CD4-positive, alpha-beta T cell treated with Interleukin-15 for 1 hour (primary cell): ENCODE measurements at regions not wholly inside any gene's neighbourhood (a gene's known extent, or its start where the extent isn't known, plus 50 kb on each side); places are given as distances from the start of the nearest gene placed in this dataset.
"Not testable (repeated sequence)": the region's sequence is repeated elsewhere in the genome, so short reads cannot be mapped to it uniquely, and the experiment has no call there.

Experiments used
- DNase-seq: peaks from one replicate; pipeline ENCODE4 v3.0.0-alpha.2; 2020

DNA sequence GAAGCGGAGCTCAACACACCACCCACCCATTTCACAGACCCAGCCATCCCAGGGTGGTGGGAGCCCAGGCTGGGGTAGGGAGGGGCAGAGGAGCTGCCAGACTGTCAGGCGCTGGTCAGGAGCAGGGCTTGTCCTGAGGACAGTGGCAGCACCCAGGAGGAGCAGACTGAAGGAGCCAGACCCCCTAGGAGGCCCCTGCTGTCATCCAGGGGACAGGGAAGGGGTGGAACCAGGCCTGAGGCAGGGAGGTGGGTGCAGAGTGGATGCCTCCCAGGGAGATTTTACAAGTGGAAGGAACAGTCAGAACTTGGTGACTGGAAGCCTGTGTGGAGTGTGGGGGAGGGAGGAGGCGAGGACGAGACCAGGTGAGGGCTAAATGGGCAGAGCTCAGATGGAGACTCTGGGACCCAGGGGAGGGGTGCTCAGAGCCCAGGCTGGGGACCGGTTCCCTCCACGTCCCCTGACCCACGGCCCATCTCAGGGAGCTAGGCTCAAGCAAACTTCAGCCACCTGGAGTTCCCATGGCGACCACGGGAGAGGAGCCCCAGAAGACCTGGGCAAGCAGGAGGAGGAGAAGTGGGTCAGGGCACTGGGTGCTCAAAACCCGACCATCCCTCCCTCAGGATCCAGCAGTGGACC, 215.4 kb downstream of the TBC1D2B start:
- DNase-seq, result not testable (repeated sequence)

DNA sequence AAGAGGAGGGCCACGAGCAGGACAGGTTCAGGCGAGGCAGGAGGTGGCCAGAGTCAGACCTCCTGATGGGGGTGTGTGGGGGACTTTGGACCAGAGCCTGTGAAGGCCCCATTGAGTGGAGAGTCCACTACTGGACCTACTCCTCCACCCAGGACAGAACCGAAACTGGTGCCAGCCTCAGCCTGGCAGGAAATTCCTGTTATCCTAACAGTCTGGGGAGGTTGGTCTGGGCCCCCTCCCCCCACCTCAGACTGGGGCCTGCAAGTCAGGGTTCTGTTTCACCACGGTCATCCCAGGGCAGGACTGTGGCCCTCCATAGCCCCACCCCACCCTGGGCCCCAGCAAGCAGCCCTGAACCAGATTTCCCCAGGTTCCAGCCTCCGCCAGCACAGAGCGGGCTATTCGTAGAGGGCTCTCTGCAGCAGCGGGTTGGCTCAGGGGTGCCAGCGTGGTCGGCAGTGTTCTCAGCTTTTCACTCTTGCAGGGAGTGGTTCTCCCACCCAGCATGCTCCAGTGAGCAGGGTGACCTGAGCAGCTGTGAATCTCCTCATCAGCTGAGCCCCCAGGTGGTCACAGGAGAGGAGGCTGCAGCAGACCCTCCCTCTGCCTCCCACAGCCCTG, 217.3 kb downstream of the TBC1D2B start:
- no peak for DNase-seq

DNA sequence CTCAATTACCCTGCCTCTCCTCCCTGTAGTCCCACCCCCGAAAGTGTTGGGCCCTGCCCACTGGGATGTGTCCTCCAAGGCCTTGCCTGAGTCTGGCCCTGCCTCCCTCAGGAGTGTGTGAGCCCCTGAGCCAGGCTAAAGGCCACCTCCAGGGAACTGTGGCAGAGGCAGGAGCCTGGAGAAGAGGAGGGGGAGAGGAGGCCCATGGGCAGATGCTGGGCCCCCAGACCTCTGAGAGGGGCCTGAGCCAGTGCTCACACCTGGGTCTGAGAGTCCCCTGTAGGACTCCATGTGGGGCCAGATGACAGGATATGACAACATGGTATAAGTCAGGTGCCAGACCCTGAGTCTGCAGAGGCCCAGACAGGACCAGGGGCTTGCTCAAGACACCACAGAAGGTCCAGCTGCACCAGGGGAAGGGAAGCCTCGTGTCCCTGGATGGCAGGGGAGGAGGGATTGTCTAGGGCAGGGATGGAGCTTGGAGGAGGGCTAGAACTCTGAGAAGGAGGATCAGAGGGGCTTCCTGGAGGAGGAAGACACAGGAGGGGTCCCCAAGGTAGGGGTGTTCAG, 217.9 kb downstream of the TBC1D2B start:
- DNase-seq, result no peak

DNA sequence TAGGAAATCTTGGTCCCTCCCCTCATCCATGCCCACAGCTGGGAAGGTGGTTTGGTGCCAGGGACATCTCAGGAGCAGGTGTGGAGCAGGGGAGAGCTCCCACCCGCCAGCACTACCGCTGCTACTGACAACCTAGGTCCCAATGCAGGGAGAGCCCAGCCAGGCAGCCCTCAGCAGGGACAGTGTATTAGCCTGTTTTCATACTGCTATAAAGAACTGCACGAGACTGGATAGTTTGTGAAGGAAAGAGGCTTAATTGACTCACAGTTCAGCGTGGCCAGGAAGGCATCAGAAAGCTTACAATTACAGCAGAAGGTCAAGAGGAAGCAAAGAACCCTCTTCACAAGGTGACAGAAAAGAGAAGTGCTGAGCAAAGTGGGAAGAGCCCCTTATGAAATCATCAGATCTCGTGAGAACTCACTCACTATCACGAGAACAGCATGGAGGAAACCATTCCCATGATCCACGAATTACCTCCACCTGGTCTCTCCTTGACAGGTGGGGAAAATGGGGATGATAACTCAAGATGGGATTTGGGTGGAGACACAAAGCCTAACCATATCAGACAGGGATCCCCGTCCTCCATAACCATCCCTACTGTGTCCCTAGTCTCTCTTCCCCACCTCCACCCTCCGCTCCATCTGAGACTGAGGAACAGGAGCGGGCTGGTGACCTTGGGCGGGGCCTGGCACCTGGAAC, 218.6 kb downstream of the TBC1D2B start:
- DNase-seq, result no peak

DNA sequence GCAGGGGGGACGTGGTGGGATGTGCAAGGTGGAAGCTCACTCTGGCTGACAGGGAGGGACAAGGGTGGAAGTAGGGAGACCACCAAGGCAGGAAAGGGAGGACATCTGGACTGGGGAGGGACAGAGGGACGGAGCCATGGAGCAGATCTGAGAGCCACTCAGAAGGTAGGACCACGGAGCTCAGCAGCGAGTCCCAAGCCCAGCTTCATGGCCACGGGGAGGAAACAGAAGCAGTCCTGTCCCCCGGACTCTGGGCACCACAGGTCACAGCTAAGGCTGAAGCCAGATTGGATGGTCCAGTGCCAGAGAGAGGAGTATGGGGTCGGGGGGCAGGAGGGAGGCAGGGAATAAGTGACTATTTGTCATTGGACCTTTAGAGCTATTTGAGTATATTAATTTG, 220.1 kb downstream of the TBC1D2B start:
- DNase-seq, result no peak

DNA sequence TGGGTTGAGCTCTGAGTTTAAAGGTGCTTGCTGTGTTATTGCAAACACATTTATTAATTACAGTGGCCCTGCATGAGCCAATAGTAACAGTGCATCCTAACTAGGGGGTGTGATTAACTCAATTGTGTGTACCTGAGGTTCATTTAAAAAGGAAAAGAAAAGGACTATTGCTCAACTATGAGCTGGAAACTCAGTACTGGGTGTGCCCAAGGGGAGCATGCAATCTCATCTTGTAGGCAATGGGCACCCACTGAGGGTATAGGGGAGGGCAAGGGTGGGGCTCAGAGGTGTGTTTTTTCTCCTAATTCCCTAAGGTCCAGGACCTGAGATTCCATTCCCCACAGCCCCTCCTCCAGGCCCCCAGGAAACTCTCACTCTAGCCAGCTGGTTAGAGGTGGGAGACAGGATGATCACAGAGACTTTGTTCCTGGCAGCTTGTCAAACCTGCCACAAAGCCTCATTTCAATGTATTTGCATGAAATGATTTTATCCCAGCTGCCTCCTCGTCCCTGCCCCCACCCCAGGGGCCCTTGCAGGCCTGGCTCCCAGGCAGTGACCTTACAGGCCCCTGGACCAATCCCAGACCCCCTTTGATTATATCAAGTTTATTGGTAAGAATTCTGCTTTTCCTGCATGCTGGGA, 220.7 kb downstream of the TBC1D2B start:
- DNase-seq, result no peak

DNA sequence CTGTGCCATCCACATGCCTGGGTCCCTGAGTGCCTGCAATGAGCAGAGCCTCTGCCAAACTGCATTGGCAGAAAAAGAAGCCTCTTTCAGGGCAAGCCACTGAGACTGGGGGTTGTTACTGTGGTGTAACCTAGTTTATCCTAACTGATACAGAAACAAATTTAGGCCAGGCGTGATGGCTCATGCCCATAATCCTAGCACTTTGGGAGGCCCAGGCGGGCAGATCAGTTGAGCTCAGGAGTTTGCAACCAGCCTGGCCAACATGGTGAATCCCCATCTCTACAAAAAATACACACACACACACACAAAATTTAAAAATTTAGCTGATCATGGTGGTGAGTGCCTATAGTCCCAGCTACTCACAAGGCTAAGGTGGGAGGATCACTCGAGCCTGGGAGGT, 221.6 kb downstream of the TBC1D2B start:
- DNase-seq, result no peak

DNA sequence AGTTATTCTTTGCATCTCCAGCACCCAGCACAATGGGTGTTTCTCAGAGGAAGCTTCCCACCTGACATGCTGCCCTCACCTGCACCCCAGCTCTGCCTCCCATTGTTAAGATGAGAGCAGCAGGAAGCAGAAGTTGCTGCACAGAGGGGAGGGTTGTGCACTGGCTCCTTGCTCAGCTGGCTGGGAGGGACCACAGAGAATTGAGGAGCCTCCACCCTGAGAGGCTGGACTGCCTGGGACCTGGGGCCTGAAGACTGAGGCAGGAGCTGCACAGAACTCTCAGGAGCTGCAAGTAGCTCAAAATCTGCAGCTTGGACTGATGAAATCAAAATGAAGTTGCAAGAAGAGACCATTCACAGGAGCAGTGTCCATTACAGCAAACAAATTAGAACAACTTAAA, 222.3 kb upstream of the LINGO1 start:
- DNase-seq, result no peak

DNA sequence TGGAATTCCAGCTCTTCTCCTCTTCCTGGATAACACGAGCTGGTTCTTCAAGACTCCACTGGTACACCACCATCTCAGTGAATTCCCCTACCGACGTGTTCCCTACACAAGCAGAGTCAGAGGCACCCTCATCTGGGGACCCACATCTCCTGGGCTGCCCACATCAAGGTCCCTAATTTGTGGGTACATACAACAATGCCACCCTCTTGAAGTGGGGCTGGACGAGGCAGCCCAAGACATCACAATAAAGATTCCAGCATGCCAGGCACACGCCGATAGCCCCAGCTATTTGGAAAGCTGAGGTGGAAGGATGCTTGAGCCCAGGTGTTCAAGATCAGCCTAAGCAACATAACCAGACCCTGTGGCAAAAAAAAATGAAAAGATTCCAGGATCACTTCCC, 221.2 kb upstream of the LINGO1 start:
- no peak for DNase-seq

DNA sequence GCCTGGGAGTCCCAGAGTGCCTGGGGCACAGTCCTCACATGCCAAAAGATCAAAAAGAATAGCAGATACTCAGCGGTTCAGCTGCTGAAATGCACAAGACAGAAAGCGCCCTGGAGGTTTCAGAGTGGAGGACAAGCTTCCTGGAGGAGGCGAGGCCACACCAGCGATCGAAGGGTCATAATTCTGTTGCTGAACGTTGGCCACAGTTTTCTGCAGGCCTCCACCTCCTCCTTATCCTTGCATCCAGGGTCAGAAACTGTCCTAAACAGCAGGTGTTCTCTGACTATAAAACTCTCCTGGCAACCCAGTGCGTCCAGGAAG, 220.3 kb upstream of the LINGO1 start:
- no peak for DNase-seq

DNA sequence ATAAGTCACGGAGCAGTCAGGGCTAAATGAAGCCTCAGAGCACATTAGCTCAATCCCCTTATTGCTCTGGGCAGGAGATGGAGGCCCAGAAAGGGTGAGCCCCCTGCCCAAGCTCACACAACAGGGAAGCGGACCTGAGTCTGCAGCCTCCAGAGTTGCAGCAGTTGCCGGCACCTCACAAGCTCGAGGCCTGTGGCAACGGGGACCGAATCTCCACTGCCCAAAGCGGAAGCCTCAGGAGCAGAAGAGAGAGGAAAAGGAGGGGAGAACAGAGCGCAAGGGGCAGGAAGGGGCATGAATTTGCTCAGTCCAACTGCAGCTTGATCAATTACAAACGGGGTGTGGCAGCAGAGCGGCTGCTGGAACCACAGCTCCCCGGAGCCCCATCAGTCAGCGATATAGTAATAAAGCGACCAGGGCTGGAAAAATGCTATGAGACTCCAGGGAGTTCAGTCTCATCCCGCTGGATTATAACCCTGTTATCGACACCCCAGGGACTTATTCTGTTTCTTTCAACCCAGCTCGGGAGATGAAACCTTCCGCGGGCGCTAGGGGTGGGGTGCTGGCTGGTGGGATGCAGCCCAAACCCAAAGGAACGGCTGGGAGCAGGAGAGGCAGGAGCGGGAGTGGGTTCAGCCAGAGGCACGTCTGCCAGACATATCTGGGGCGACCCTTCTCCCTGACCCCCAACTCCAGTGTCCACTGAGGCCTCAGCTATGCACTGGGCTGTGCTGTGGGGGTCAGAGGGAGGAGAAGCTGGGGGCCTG, 219.7 kb upstream of the LINGO1 start:
- no peak for DNase-seq

DNA sequence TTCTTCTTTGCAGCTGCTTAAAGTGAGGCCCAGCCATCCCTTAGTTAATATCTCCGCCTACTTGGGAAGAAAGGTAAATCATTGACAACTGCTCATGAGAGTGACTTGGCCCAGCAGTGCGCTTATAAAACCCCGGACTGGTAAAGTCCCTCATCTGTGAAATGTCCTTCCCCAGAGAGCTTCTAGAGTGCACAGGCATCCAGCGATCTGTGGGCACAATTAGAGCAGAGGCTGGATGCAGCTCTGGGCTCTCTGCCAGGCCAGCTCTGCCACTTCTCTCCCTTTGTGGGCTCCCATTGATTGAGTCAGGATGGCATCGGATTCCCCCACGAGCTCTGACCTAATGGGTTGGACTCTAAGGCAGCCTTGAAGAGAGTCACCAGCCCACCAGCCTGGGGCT, 219.0 kb upstream of the LINGO1 start:
- no peak for DNase-seq

DNA sequence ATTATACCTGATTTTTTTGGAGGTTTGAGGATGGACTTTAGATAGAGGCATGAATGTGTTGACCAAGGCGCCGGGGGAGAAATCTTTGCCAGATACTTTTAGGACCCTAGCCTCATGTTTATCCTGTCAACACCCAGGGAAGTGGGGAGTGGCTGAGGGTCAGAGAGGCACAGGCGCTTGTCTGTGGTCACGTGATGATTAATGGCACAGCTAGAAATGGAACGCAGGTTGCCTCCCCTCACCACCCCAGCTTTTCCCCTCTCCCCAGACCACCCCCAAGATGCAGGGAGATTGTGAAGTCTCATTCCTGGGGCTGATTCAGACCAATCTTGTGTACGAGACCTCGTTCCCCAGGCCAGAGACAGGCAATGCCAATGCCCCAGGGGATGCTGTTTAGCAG, 218.4 kb upstream of the LINGO1 start:
- no peak for DNase-seq

DNA sequence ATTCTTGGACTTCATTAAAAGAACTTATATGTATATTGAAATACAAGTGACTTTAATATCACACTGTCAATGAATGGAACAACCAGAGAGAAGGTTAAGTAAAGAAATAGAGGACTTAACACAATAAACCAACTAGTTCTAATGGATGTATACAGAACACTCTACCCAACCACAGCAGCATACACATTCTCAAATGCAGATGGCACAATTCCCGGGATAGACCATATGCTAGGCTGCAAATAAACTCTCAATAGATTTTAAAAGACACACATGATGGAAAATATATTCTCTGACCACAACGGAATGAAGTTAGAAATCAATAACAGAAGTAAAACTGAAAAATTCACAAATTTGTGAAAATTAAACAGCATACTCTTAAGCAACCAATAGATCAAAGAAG, 214.3 kb upstream of the LINGO1 start:
- no peak for DNase-seq

DNA sequence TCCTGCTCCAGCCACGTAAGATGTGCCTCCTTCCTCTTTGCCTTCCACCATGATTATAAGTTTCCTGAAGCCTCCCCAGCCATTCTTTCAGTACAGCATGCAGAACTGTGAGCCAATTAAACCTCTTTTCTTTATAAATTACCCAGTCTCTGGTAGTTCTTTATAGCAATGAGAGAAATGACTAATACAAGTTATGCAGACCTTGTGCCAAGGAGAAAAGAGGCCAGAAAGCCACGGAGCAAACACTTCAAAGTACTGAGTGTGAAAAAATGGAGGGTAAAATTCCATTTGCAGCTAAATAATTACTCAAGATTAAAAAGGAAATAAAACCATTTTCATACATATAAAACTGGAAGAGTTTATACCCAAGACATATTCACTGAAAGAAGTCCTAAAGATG, 213.6 kb upstream of the LINGO1 start:
- no peak for DNase-seq

DNA sequence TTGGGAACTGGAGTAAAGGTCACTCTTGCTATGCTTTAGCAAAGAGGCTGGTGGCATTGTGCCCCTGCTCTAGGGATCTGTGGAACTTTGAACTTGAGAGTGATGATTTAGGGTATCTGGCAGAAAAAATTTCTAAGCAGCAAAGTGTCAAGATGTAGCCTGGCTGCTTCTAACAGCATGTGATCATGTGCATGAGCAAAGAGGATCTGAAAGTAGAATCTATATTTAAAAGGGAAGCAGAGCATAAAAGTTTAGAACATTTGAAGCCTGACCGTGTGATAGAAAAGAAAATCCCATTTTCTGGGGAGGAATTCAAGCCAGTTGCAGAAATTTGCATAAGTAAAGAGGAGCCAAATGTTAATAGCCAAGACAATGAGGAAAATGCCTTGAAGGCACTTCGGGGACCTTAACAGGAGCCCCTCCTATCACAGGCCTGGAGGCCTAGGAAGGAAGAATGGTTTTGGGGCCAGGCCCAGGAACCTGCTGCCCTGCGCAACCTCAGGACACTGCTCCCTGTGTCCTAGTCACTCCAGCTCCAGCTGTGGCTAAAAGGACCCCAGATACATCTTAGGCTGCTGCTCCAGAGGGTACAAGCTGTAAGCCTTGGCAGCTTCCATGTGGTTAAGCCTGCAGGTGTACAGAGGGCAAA, 212.2 kb upstream of the LINGO1 start:
- DNase-seq, result no peak

DNA sequence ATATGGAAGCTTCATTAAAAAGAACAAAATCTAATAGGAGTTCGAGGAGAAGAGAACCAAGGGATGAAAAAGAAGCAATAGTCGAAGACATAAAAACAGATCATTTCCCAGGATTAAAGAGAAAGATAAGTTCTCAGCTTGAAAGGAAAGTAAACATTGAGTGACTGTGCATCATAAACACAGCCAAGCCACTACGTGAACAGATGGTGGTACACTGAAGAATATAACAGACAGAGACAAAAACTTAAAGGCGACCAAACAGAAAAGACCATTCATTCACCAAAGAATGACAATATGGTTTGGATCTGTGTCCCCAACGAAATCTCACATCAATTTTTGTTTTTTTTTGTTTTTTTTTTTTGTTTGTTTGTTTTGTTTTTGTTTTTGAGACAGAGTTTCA, 210.8 kb upstream of the LINGO1 start:
- DNase-seq, result no peak

DNA sequence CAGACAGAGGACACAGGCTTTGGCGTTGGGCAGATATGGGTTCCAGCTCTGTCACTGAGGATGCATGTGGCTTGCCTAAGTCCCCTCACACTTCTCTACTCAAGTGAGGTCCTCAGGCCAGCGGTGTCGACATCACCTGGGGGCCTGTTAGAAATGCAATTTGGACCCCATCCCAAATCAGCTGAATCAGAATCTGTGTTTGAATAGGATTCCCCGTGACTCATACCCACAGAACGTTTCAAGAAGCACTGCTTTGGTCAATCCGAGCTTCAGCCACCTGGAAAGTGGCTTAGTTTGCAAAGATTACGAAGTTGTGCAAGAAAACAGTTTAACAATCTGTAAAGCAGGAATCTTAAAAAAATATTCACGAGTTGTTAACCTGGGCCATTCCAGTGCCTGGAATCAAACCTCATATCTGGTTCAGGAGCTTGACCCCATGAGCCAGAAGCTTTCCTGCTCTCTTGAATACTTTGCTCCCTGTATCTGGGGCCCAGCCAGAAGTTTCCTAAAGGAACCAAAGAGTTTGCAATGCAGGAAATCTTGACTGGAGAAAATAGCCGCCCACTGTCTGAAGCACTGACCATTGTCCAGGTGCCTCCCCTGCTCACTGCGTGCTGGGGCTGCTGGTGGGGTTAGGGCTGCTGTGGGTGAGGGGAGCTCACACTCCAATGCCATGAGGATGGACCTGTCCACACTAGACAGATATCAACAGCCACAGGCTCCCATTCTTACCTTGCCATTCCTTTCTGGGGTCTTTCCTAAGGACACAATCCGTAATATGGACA, 208.5 kb upstream of the LINGO1 start:
- DNase-seq, result no peak

DNA sequence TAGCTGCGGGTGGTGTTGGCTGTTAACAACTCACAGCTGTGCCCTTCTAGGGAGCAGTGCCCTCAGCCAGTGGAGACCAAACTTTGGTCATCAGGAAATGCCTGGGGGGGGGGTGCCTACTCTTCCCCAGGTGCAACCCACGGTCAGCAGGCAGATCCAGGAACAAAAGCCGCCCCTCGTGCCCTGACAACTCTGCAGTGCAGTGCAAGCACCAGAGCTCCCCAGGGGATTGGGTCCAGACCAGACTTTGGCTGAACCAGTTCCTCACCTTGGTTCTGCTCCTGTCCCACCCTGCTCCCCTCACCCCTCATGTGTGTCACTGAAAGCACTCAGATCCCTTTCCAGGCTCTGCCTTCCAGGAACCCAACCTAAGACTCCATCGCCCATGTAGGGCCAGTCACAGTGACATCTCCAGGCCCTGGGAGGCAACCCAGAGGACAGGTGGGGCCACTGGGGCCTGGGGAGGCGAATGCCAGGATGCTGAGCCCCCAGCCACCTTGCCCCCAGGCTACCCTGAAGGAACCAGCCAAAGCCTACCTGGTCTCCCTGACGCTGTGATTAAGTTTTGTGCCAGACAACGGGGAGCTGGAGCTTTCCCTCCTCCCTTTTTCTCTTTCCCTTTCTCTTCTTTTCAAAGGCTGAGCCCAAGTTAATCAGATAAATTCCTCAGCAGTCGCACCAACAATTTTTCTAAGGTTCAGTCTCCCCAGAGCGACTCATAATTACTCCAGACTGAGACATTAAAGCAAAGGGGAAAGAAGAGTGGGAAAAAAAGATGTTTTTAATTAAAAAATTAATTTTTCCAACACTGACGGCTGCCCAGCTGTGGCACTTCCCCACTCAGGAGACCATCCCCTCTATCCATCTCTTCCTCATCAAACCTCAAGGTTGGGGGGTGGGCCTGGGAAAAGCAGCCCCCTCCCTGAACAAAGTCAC, 207.5 kb upstream of the LINGO1 start:
- no peak for DNase-seq

DNA sequence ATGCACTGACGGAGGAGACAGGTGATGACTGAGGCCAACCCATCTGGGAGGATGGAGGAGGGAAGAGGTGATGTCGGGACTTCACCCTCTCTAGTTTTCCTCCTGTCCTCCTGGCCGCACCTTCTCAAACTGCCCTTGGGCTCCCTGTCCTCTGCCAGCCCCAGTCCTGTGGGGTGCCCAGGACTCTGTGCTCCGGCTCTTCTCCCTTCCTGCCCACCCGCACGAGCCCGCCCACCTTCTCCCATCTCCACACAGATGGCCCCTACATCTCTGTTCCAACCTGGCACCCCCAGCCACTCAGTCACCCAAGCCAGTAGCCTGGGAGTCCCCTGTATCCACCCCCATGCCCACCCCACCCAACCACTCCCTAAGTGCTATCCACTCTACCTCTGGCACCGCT, 206.7 kb upstream of the LINGO1 start:
- no peak for DNase-seq

DNA sequence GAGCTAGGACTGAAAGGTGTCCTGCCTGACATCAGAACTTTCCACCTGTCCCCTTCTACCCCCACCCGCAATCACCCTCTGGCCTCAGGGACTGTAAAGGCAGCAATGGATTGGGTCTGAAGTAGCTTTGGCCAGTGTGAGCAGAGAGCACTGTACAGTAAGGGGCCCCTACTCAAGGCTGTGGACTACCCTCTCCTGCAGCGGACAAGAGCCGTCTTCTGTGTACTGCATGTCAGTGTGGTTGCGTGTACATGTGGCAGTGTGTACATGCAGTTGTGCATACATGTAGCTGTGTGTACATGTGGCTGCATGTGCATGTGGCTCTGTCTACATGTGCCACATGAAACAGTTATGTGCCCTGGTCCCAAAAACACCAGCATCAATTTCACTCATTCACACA, 205.9 kb upstream of the LINGO1 start:
- DNase-seq, result no peak
